ENCODE measurements at regions not wholly inside any gene's neighbourhood (a gene's known extent, or its start where the extent isn't known, plus 50 kb on each side); places are given as distances from the start of the nearest gene placed in this dataset.

GRCh38 chr5:135678640-135679268 is 100.0 kb upstream of the CXCL14 start:
- no peak for DNase-seq

DNA sequence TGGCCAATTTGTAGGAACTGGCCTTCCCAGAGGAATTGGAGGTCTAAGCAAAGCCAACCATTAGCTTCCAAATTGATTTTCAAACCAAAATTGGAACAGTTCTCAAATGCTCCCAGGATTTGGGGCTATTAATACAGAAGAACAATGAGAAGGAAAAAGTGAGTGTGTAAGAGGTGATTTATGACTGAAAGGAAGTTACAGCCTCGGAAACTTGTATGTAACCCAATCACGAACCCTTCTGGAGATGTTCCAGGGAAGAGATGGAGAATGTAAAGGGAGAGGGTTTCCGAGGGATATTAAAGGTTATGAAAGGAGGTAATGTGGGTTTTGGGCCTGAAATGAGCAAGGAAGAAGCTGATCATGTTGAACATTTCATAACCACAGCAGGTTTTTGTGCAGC is 93.2 kb upstream of the CXCL14 start:
- intact Hi-C loops (cut with DNase I), result no loop called here
- no peak for DNase-seq

More at GRCh38 chr5:135678640-135679268, 100.0 kb upstream of the CXCL14 start:
- intact Hi-C loops (cut with DNase I), result no loop called here

DNA sequence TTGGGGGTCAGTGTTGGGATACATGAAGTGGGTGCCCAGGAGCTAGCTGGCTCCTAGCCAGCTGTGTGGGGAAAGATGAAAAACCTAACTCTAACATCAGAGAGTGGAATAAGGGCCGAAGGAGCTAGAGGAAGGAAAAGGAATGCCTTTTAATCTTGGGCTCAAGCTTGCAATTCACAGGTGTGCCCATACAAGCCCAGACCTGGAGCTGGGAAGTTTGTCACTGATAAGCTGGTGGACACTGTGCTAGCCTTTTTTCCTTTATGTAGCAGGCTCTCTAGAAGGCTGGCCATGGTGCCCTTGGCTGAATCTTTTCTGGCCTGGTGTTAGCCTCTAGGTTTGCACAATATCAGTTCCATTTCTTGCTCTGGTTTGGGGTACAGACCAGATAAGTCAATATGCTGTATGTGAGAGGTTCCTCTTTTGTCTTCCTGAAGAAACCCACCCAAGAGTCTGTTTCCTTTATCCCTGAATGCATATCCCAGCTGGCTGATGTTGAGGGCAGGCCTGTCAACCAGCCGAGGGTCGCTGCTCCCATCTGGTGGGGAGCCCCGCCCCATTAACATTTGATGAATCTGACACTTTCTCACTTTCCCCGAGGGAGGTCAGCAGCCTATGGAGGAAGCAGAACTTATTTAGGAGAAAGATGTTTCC is 92.4 kb upstream of the CXCL14 start:
- no peak for DNase-seq
- intact Hi-C loops (cut with DNase I), result no loop called here

GRCh38 chr5:135670588-135670987 is 91.8 kb upstream of the CXCL14 start:
- DNase-seq, result no peak

DNA sequence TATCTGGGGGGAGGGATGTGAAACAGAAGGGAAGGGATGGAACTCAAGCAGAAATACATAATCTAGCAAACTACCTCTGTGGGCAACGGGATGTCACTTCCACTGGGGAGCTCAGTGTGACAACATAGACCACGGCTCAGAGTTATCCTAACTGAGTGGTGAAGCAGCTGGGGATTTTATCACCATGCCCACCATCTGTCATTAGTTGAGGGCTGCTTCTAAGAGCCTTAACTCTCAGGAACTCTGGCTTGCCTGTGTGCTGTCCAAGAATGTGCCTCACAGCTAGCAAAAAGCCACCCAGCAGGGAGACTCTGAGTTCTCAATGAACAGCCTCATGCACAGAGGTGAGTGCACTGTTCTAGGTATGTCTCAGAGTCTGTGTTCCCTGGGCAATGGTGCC is 90.6 kb upstream of the CXCL14 start:
- intact Hi-C loops (cut with DNase I), result no loop called here
- no peak for DNase-seq

More at GRCh38 chr5:135670588-135670987, 91.8 kb upstream of the CXCL14 start:
- intact Hi-C loops (cut with DNase I), result no loop called here

DNA sequence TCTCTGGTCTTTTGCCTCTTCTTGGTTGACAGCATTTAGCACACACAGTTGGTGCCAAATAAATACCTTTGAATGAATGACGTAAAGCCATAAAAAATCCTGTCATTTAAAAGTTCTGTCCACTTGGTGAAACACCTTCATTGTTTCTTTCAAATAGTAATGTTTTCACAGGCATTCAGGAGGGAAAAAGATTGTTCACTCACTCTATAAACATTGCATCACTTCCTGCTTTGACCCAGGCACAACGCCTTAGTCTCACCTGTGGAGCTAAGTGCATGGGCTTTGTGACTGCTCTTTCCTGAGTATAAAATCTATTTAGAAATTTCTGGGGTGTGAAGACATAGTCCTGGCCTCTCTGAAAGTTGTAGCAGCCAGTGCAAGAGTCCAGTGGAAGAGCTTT is 88.9 kb upstream of the CXCL14 start:
- DNase-seq, result no peak
- intact Hi-C loops (cut with DNase I), result no loop called here

DNA sequence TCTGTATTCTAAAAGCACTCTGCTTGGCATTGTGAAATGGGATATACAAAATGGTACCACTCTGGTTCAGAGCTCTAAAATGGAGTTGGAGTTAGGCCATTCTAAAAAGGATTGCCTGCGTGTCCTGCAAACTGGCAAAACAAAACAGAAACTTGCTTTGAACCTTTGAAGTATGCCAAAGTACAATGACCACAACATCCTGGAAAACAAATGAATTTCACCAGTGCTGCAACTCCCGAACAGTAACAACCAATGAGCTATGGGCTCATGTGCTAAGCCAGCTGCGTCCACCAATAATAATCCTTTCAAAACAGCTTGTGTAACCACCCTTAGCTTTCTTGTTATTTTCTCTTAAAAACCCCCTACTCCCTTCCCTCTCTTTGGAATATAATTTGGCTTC is 88.4 kb upstream of the CXCL14 start:
- intact Hi-C loops (cut with DNase I), result no loop called here
- DNase-seq, result no peak

- no peak for DNase-seq
Measured at GRCh38 chr5:135662683-135663082, 83.9 kb upstream of the CXCL14 start.

DNA sequence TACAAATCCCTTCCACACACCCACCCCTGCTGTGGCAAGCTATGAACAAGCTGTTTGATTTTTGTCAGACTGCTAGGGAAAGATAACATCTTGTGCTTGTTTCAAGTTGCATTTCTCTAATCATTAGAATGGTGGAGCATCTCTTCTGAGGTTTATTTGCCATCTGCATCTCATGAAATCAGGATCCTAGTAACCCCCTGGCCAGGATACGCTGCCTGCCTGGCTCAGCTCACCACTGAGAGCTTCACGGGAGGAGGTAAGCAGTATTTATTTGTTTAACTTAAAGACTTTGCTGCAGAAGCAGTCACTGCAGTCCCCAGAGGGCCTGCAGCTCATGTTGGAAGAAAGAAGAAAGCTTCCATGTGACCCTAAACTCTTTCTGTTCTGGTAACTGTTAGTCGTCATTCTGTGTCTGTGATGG is 83.3 kb upstream of the CXCL14 start:
- no peak for DNase-seq
- intact Hi-C loops (cut with DNase I), result no loop called here

More at GRCh38 chr5:135662683-135663082, 83.9 kb upstream of the CXCL14 start:
- intact Hi-C loops (cut with DNase I), result no loop called here

- peak in 4 of 42 donors; percentile 1 to 41 (median 10) for DNase-seq
- intact Hi-C loops (cut with DNase I), result no loop called here
Measured at GRCh38 chr5:135660826-135661575, 82.2 kb upstream of the CXCL14 start.

DNA sequence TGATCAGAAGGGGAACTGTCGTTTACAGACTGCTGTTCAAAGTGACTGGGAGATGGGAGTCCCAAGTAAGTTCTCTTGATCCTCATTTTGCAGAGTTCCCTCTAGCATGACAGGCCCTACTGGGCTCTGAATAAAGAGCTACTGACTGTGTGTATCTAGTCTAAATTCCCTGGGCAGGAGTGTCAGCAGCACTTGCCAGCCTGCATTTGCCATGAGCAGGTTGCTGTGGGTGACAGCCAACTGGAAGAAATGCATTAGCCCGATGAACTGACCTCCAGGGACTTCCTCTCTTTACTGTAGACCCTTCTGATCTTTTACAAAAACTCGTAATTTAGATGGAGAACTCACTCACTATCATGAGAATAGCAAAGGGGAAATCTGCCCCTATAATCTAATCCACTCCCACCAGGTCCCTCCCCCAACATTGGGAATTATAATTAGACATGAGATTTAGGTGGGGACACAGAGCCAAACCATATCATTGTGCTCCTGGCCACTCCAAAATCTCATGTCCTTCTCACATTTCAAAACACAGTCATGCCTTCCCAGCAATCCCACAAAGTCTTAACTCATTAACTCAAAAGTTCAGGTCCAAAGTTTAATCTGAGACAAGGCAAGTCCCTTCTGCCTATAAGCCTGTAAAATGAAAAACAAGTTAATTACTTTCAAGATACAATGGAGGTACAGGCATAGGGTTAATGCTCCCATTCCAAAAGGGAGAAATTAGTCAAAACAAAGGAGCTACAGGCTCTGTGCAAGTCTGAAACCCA is 78.9 kb upstream of the CXCL14 start:
- DNase-seq, result no peak
- intact Hi-C loops (cut with DNase I), result no loop called here

- DNase-seq, result no peak
- intact Hi-C loops (cut with DNase I), result no loop called here
Measured at GRCh38 chr5:135655468-135655815, 76.7 kb upstream of the CXCL14 start.

DNA sequence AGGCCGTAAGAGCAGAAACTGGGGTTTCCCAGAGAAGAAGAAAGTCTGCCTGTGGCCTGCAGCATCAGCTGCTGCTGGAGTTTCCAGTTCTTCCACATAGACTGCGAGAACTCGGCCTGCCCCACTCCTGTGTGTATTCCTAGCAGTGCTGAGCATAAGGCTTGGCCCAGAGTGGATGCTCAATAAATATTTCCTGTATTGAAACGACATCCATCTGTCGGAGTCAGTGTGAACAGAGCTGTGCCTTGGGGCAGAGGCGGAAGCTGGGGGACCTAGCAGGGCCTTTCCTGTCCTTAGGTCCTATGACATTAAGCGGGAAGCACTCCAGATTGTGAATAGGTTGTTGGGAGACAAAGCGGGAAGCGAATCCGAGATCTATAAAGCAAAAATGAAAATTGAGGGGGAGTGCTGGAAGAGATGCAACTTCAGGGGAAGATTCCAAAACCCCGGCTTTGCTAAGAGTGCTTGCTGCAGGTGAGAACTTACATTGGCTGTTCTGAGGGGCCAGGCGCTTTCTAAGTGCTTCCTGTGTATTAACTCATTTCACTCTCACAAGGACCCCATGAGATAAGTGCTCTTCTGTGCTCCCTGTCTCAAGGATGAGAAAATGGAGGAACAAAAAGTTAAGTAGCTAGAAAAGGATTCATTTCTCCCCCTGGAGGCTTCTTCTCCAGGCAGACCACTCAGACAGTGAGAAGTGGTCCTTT is 76.1 kb upstream of the CXCL14 start:
- DNase-seq, result no peak
- intact Hi-C loops (cut with DNase I), result no loop called here

DNA sequence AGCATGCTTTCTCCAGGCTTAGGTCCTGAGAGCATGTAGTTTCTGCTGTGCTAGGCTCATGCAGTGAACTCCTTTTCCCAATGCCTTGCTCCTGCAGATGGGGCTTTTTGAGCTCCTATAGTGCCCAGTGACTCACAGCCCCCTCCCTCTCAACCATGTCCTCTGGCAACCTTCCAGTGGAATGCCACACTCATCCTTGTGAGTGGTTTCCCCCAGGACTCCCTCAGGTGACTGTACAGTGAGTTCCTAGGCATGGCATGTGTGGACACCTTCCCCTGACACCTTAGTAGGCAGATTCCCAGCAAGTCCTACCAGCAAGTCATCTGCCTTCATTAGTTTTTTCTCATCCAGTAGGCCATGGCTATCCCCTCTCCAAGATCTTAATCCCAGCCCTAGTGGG is 72.4 kb upstream of the CXCL14 start:
- no peak for DNase-seq
- intact Hi-C loops (cut with DNase I), result no loop called here

- DNase-seq, result no peak
- intact Hi-C loops (cut with DNase I), result no loop called here
Measured at GRCh38 chr5:135650081-135650480, 71.3 kb upstream of the CXCL14 start.

DNA sequence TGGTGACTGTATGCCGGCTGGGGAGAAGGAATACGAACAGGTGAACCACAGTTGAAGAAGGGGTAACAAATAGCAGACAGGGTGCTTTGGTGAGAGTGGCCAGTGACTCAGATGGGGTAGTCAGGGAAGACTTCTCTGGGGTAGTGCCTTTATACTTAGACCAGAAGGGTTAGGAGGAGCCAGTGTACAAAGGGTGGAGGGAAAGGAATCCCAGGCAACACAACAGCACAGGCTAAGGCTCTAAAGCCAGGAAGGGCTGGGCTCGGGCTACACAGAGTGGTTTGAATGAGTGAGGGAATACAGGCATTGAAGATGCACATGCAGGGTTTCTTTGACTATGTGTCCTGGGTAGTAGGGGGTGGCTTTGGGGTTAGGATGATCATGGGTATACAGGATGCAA is 70.6 kb upstream of the CXCL14 start:
- DNase-seq, result no peak
- intact Hi-C loops (cut with DNase I), result no loop called here

GRCh38 chr5:135648116-135648515 is 69.3 kb upstream of the CXCL14 start:
- intact Hi-C loops (cut with DNase I), result no loop called here
- no peak for DNase-seq

- no peak for DNase-seq
- intact Hi-C loops (cut with DNase I), result no loop called here
Measured at GRCh38 chr5:135645336-135646180, 66.8 kb upstream of the CXCL14 start.
